ENCODE measurements at regions not wholly inside any gene's neighbourhood (a gene's known extent, or its start where the extent isn't known, plus 50 kb on each side); places are given as distances from the start of the nearest gene placed in this dataset.

DNA sequence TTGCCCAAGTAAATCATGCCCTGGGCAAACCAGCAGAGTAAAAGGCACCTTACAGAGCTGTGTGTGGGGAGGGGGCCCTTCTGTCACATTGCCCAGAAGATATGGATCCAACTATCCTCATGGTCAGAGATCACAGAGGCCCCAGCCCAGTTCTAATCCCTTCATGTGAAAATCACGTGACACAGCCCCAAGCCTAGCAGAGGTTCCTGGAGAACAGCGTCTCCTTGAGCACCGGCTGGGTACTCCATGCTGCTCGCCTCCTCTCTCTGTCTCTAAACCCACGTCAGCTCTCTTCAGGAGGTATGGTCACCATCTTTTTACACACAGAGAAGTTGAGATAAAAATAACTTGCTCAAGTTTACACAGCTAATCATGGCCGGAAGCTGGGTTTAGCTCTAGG is 230.2 kb downstream of the ANKRD60 start:
- no peak for DNase-seq (ENCODE audit: low spot score in 2 of 2)
- no peaks in the 10 kb centered on the region for H3K36me3 ChIP-seq
- H3K4me1 ChIP-seq, result peaks cover 3 to 47% (median 10%) of the 10 kb centered on the region in 4 donors
- H3K4me3 ChIP-seq, result no peak overlapping the region
- 98 to 99% methylated on average over 6 of the region's 6 CpGs for WGBS, 2 donors
- H3K27ac ChIP-seq, result no peak overlapping the region
- H3K27me3 ChIP-seq, result no peaks in the 10 kb centered on the region
- TF ChIP-seq POLR2A (IDR thresholded peaks at IDR 0.05) (no peak), EP300 (IDR thresholded peaks at IDR 0.05) (no peak)
- TF ChIP-seq, protein P1, sequence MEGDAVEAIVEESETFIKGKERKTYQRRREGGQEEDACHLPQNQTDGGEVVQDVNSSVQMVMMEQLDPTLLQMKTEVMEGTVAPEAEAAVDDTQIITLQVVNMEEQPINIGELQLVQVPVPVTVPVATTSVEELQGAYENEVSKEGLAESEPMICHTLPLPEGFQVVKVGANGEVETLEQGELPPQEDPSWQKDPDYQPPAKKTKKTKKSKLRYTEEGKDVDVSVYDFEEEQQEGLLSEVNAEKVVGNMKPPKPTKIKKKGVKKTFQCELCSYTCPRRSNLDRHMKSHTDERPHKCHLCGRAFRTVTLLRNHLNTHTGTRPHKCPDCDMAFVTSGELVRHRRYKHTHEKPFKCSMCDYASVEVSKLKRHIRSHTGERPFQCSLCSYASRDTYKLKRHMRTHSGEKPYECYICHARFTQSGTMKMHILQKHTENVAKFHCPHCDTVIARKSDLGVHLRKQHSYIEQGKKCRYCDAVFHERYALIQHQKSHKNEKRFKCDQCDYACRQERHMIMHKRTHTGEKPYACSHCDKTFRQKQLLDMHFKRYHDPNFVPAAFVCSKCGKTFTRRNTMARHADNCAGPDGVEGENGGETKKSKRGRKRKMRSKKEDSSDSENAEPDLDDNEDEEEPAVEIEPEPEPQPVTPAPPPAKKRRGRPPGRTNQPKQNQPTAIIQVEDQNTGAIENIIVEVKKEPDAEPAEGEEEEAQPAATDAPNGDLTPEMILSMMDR (IDR thresholded peaks at IDR 0.05), result no peak
- H3K9me3 ChIP-seq, result no peaks in the 10 kb centered on the region

- no peak for DNase-seq (ENCODE audit: low spot score in 2 of 2)
- Histone ChIP-seq H3K9me3 (no peaks in the 10 kb centered on the region), H3K27ac (no peak overlapping the region), H3K36me3 (no peaks in the 10 kb centered on the region), H3K27me3 (no peaks in the 10 kb centered on the region), H3K4me1 (peaks cover 3 to 47% (median 10%) of the 10 kb centered on the region in 4 donors), H3K4me3 (no peak overlapping the region)
- TF ChIP-seq, protein P1 (IDR thresholded peaks at IDR 0.05), result no peak
- TF ChIP-seq EP300 (IDR thresholded peaks at IDR 0.05), result no peak
- TF ChIP-seq POLR2A (IDR thresholded peaks at IDR 0.05), result no peak
- WGBS, 2 donors, result 69 to 72% methylated on average over 2 of the region's 2 CpGs
These were observed 231.2 kb downstream of the ANKRD60 start for GRCh38 chr20:57996936-57997890.

DNA sequence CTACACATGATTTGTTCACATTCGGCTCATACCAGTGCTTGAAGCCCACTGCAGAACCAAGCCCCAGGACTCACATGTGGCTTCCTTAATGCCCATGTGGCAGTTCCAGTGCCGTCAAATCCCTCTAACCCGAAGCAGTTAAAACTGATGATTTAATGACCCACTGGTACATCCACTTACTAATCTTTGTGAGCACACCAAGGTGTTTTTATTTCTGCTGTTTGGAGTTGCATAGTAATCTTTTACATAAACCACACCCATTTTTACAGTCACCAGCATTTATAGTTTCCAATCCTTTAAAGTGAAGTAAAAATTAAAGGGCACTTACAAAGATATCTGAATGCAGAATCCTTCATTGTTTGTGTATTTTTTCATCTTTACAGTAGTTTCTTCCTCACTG is 232.0 kb downstream of the ANKRD60 start:
- no peaks in the 10 kb centered on the region for H3K9me3 ChIP-seq
- H3K36me3 ChIP-seq, result no peaks in the 10 kb centered on the region
- H3K4me1 ChIP-seq, result peaks cover 3 to 45% (median 10%) of the 10 kb centered on the region in 4 donors
- DNase-seq (ENCODE audit: low spot score in 2 of 2), result no peak
- no peaks in the 10 kb centered on the region for H3K27me3 ChIP-seq
- no peak overlapping the region for H3K4me3 ChIP-seq
- WGBS, 2 donors, result 61 to 69% methylated on average over 3 of the region's 3 CpGs
- no peak for TF ChIP-seq EP300 (IDR thresholded peaks at IDR 0.05)
- TF ChIP-seq, protein P1 (IDR thresholded peaks at IDR 0.05), result no peak
- TF ChIP-seq POLR2A (IDR thresholded peaks at IDR 0.05), result no peak
- no peak overlapping the region for H3K27ac ChIP-seq

GRCh38 chr20:57995381-57995977 is 233.0 kb downstream of the ANKRD60 start:
- Histone ChIP-seq H3K27me3 (no peaks in the 10 kb centered on the region), H3K9me3 (no peaks in the 10 kb centered on the region), H3K27ac (no peak overlapping the region), H3K4me3 (no peak overlapping the region), H3K4me1 (peaks cover 3 to 48% (median 10%) of the 10 kb centered on the region in 4 donors), H3K36me3 (no peaks in the 10 kb centered on the region)
- no peak for DNase-seq (ENCODE audit: low spot score in 2 of 2)
- TF ChIP-seq, protein P1 (IDR thresholded peaks at IDR 0.05), result no peak
- no peak for TF ChIP-seq EP300 (IDR thresholded peaks at IDR 0.05)
- no peak for TF ChIP-seq POLR2A (IDR thresholded peaks at IDR 0.05)
- WGBS, 2 donors, result 67 to 73% methylated on average over 8 of the region's 8 CpGs

Data from tibial nerve (tissue), 4 donors.